ENCODE measurements at regions not wholly inside any gene's neighbourhood (a gene's known extent, or its start where the extent isn't known, plus 50 kb on each side); places are given as distances from the start of the nearest gene placed in this dataset.
A peak's percentile ranks its signal among the peaks of the same experiment; 100 is the strongest.

DNA sequence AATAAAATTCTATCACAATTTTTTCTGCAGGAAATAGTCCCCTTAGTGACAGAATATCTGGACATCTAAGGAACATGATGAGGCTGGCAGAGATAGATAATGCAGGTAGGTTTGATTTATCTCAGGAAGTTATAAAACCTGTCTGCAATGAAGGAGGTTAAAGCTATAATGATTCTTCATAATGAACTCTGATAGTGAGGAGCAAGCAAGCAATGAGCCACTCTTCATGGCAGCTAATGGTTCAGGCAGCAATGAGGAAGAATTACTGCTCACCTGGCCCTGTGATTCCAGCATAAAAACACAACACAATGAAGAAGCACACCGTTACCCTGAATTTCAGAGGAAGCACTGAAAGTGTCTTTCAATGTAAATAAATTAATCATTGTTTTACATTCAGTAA lies 599.6 kb upstream of the PKDCC start:
- no peaks in the 10 kb centered on the region for H3K36me3 ChIP-seq (ENCODE audit: control insufficient read depth in 2 of 2, insufficient read depth in 2 of 2, low read length in 1 of 2)
- CTCF ChIA-PET, result no interaction called here
- H3K79me2 ChIP-seq (ENCODE audit: control insufficient read depth, insufficient read depth, low read length), result no peaks in the 10 kb centered on the region
- no peak overlapping the region for H3K4me3 ChIP-seq
- no peaks in the 10 kb centered on the region for H4K20me1 ChIP-seq (ENCODE audit: control insufficient read depth, insufficient read depth)
- POLR2A ChIA-PET, result no interaction called here
- H3K27me3 ChIP-seq (replicated peaks in 1 of 2; ENCODE audit: control insufficient read depth in 2 of 2, insufficient read depth in 2 of 2, low read length in 1 of 2), result no peaks in the 10 kb centered on the region
- intact Hi-C loops (cut with micrococcal nuclease; ENCODE audit: unreplicated experiment), result no loop called here
- SMC1A ChIA-PET (ENCODE audit: uncharacterized antibody, unreplicated experiment), result interaction anchor here (0.7 kb wide), 1 partner anchor 523 kb away, joined by 3 read pairs; no protein-coding TSS in a partner anchor
- 6% methylated on average over 1 of the region's 1 CpG for WGBS (ENCODE audit: insufficient coverage, insufficient replicate concordance, low lambda C conversion rate, missing lambda C conversion rate)
- H2AFZ ChIP-seq (ENCODE audit: control insufficient read depth, low read depth, low read length), result no peak overlapping the region
- H3K9me3 ChIP-seq (replicated peaks; ENCODE audit: control insufficient read depth, insufficient read depth, low read length), result no peaks in the 10 kb centered on the region
- RAD21 ChIA-PET (ENCODE audit: unreplicated experiment), result no interaction called here
- BruUV-seq (replicated peaks), result no TSS peak
- ATAC-seq, result no peak
- TF ChIP-seq RB1 (IDR thresholded peaks at IDR 0.05; ENCODE audit: borderline replicate concordance), result no peak
- TF ChIP-seq, protein P1, sequence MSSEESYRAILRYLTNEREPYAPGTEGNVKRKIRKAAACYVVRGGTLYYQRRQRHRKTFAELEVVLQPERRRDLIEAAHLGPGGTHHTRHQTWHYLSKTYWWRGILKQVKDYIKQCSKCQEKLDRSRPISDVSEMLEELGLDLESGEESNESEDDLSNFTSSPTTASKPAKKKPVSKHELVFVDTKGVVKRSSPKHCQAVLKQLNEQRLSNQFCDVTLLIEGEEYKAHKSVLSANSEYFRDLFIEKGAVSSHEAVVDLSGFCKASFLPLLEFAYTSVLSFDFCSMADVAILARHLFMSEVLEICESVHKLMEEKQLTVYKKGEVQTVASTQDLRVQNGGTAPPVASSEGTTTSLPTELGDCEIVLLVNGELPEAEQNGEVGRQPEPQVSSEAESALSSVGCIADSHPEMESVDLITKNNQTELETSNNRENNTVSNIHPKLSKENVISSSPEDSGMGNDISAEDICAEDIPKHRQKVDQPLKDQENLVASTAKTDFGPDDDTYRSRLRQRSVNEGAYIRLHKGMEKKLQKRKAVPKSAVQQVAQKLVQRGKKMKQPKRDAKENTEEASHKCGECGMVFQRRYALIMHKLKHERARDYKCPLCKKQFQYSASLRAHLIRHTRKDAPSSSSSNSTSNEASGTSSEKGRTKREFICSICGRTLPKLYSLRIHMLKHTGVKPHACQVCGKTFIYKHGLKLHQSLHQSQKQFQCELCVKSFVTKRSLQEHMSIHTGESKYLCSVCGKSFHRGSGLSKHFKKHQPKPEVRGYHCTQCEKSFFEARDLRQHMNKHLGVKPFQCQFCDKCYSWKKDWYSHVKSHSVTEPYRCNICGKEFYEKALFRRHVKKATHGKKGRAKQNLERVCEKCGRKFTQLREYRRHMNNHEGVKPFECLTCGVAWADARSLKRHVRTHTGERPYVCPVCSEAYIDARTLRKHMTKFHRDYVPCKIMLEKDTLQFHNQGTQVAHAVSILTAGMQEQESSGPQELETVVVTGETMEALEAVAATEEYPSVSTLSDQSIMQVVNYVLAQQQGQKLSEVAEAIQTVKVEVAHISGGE (CRISPR knock-in tag; IDR thresholded peaks at IDR 0.05), result no peak
- TF ChIP-seq, protein P2, sequence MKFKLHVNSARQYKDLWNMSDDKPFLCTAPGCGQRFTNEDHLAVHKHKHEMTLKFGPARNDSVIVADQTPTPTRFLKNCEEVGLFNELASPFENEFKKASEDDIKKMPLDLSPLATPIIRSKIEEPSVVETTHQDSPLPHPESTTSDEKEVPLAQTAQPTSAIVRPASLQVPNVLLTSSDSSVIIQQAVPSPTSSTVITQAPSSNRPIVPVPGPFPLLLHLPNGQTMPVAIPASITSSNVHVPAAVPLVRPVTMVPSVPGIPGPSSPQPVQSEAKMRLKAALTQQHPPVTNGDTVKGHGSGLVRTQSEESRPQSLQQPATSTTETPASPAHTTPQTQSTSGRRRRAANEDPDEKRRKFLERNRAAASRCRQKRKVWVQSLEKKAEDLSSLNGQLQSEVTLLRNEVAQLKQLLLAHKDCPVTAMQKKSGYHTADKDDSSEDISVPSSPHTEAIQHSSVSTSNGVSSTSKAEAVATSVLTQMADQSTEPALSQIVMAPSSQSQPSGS (IDR thresholded peaks at IDR 0.05; ENCODE audit: low read length), result no peak
- TF ChIP-seq NR2C1 (IDR thresholded peaks at IDR 0.05), result no peak
- TF ChIP-seq STAT3 (IDR thresholded peaks at IDR 0.05; ENCODE audit: low read depth, low read length), result no peak
- TF ChIP-seq, protein P3, sequence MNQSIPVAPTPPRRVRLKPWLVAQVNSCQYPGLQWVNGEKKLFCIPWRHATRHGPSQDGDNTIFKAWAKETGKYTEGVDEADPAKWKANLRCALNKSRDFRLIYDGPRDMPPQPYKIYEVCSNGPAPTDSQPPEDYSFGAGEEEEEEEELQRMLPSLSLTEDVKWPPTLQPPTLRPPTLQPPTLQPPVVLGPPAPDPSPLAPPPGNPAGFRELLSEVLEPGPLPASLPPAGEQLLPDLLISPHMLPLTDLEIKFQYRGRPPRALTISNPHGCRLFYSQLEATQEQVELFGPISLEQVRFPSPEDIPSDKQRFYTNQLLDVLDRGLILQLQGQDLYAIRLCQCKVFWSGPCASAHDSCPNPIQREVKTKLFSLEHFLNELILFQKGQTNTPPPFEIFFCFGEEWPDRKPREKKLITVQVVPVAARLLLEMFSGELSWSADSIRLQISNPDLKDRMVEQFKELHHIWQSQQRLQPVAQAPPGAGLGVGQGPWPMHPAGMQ (IDR thresholded peaks at IDR 0.05; ENCODE audit: borderline replicate concordance), result no peak
- TF ChIP-seq ATF7 (IDR thresholded peaks at IDR 0.05; ENCODE audit: low read depth), result no peak
- TF ChIP-seq NRF1 (conservative IDR thresholded peaks at IDR 0.05; ENCODE audit: low read depth, low read length), result no peak
- TF ChIP-seq, protein P4, sequence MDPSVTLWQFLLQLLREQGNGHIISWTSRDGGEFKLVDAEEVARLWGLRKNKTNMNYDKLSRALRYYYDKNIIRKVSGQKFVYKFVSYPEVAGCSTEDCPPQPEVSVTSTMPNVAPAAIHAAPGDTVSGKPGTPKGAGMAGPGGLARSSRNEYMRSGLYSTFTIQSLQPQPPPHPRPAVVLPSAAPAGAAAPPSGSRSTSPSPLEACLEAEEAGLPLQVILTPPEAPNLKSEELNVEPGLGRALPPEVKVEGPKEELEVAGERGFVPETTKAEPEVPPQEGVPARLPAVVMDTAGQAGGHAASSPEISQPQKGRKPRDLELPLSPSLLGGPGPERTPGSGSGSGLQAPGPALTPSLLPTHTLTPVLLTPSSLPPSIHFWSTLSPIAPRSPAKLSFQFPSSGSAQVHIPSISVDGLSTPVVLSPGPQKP (IDR thresholded peaks at IDR 0.05; ENCODE audit: low read depth, low read length), result no peak
- TF ChIP-seq RAD21 (IDR thresholded peaks at IDR 0.05; ENCODE audit: insufficient read depth, low read depth, low read length), result no peak
- no peak for TF ChIP-seq IKZF1 (conservative IDR thresholded peaks at IDR 0.05)
- TF ChIP-seq POLR2AphosphoS2 (IDR thresholded peaks at IDR 0.05; ENCODE audit: low read depth, low read length), result no peak
- no peak overlapping the region for H3K4me2 ChIP-seq (ENCODE audit: control insufficient read depth, insufficient read depth)
- H3K9ac ChIP-seq (ENCODE audit: control insufficient read depth, insufficient read depth, low read length), result no peak overlapping the region
- in situ Hi-C loops (cut with MboI), result no loop called here
- no peak for DNase-seq (ENCODE audit: low read depth, low spot score)
- peak; percentile 66 for FAIRE-seq
- no peaks in the 10 kb centered on the region for H3K4me1 ChIP-seq (ENCODE audit: control insufficient read depth, insufficient read depth, low read length)
- no peak overlapping the region for H3K27ac ChIP-seq (ENCODE audit: control insufficient read depth, insufficient read depth)

Data from GM12878 (cell line).